ENCODE measurements at regions not wholly inside any gene's neighbourhood (a gene's known extent, or its start where the extent isn't known, plus 50 kb on each side); places are given as distances from the start of the nearest gene placed in this dataset.

DNA sequence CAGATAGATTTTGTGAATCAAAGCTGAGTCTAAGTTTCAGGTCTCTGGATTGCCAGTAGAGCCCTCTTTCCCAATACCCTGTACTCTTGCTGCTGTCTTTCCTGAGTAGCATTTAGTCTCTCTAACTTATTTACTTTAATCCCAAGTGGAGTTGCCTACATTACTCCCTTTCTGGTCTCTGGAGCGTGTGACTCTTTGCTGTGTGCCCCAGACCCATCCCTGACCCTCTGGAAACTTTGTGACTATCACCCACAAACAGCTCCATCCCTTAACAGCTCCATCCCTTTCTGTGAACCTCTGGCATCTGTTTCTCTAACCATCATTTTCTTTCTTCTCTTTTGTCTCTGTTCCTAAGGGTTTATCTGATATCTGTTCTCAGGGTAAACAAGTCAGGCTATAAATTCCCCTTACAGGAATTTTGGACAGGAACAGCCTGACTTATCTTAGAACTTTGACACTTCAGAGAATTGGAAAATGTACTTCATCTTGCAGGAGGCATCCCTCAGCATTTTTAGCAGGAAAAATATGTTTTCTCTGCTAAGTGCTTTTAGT, 1167.1 kb upstream of the SEMA6A start:
- TF ChIP-seq, protein P1, sequence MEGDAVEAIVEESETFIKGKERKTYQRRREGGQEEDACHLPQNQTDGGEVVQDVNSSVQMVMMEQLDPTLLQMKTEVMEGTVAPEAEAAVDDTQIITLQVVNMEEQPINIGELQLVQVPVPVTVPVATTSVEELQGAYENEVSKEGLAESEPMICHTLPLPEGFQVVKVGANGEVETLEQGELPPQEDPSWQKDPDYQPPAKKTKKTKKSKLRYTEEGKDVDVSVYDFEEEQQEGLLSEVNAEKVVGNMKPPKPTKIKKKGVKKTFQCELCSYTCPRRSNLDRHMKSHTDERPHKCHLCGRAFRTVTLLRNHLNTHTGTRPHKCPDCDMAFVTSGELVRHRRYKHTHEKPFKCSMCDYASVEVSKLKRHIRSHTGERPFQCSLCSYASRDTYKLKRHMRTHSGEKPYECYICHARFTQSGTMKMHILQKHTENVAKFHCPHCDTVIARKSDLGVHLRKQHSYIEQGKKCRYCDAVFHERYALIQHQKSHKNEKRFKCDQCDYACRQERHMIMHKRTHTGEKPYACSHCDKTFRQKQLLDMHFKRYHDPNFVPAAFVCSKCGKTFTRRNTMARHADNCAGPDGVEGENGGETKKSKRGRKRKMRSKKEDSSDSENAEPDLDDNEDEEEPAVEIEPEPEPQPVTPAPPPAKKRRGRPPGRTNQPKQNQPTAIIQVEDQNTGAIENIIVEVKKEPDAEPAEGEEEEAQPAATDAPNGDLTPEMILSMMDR (conservative IDR thresholded peaks at IDR 0.05; ENCODE audit: low read depth in 2 of 2) = no peak
- TF ChIP-seq EZH2 (IDR thresholded peaks at IDR 0.05; ENCODE audit: low read depth, unreplicated experiment) (no peak), POLR2AphosphoS5 (IDR thresholded peaks at IDR 0.05; ENCODE audit: low read depth) (no peak), ZNF331 (CRISPR knock-in tag; IDR thresholded peaks at IDR 0.05; ENCODE audit: low read depth) (no peak), JUNB (IDR thresholded peaks at IDR 0.05; ENCODE audit: unreplicated experiment) (no peak), STAT1 (IDR thresholded peaks at IDR 0.05; ENCODE audit: unreplicated experiment) (no peak), EZH2phosphoT487 (IDR thresholded peaks at IDR 0.05; ENCODE audit: unreplicated experiment) (no peak), ZNF114 (CRISPR knock-in tag; IDR thresholded peaks at IDR 0.05) (no peak), CREB1 (CRISPR knock-in tag; IDR thresholded peaks at IDR 0.05; ENCODE audit: low read depth) (no peak), NANOG (IDR thresholded peaks at IDR 0.05; ENCODE audit: borderline replicate concordance) (no peak)
- TF ChIP-seq, protein P2, sequence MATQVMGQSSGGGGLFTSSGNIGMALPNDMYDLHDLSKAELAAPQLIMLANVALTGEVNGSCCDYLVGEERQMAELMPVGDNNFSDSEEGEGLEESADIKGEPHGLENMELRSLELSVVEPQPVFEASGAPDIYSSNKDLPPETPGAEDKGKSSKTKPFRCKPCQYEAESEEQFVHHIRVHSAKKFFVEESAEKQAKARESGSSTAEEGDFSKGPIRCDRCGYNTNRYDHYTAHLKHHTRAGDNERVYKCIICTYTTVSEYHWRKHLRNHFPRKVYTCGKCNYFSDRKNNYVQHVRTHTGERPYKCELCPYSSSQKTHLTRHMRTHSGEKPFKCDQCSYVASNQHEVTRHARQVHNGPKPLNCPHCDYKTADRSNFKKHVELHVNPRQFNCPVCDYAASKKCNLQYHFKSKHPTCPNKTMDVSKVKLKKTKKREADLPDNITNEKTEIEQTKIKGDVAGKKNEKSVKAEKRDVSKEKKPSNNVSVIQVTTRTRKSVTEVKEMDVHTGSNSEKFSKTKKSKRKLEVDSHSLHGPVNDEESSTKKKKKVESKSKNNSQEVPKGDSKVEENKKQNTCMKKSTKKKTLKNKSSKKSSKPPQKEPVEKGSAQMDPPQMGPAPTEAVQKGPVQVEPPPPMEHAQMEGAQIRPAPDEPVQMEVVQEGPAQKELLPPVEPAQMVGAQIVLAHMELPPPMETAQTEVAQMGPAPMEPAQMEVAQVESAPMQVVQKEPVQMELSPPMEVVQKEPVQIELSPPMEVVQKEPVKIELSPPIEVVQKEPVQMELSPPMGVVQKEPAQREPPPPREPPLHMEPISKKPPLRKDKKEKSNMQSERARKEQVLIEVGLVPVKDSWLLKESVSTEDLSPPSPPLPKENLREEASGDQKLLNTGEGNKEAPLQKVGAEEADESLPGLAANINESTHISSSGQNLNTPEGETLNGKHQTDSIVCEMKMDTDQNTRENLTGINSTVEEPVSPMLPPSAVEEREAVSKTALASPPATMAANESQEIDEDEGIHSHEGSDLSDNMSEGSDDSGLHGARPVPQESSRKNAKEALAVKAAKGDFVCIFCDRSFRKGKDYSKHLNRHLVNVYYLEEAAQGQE (IDR thresholded peaks at IDR 0.05; ENCODE audit: unreplicated experiment) = no peak
- TF ChIP-seq, protein P3, sequence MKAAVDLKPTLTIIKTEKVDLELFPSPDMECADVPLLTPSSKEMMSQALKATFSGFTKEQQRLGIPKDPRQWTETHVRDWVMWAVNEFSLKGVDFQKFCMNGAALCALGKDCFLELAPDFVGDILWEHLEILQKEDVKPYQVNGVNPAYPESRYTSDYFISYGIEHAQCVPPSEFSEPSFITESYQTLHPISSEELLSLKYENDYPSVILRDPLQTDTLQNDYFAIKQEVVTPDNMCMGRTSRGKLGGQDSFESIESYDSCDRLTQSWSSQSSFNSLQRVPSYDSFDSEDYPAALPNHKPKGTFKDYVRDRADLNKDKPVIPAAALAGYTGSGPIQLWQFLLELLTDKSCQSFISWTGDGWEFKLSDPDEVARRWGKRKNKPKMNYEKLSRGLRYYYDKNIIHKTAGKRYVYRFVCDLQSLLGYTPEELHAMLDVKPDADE (IDR thresholded peaks at IDR 0.05) = no peak
- TF ChIP-seq, protein P4, sequence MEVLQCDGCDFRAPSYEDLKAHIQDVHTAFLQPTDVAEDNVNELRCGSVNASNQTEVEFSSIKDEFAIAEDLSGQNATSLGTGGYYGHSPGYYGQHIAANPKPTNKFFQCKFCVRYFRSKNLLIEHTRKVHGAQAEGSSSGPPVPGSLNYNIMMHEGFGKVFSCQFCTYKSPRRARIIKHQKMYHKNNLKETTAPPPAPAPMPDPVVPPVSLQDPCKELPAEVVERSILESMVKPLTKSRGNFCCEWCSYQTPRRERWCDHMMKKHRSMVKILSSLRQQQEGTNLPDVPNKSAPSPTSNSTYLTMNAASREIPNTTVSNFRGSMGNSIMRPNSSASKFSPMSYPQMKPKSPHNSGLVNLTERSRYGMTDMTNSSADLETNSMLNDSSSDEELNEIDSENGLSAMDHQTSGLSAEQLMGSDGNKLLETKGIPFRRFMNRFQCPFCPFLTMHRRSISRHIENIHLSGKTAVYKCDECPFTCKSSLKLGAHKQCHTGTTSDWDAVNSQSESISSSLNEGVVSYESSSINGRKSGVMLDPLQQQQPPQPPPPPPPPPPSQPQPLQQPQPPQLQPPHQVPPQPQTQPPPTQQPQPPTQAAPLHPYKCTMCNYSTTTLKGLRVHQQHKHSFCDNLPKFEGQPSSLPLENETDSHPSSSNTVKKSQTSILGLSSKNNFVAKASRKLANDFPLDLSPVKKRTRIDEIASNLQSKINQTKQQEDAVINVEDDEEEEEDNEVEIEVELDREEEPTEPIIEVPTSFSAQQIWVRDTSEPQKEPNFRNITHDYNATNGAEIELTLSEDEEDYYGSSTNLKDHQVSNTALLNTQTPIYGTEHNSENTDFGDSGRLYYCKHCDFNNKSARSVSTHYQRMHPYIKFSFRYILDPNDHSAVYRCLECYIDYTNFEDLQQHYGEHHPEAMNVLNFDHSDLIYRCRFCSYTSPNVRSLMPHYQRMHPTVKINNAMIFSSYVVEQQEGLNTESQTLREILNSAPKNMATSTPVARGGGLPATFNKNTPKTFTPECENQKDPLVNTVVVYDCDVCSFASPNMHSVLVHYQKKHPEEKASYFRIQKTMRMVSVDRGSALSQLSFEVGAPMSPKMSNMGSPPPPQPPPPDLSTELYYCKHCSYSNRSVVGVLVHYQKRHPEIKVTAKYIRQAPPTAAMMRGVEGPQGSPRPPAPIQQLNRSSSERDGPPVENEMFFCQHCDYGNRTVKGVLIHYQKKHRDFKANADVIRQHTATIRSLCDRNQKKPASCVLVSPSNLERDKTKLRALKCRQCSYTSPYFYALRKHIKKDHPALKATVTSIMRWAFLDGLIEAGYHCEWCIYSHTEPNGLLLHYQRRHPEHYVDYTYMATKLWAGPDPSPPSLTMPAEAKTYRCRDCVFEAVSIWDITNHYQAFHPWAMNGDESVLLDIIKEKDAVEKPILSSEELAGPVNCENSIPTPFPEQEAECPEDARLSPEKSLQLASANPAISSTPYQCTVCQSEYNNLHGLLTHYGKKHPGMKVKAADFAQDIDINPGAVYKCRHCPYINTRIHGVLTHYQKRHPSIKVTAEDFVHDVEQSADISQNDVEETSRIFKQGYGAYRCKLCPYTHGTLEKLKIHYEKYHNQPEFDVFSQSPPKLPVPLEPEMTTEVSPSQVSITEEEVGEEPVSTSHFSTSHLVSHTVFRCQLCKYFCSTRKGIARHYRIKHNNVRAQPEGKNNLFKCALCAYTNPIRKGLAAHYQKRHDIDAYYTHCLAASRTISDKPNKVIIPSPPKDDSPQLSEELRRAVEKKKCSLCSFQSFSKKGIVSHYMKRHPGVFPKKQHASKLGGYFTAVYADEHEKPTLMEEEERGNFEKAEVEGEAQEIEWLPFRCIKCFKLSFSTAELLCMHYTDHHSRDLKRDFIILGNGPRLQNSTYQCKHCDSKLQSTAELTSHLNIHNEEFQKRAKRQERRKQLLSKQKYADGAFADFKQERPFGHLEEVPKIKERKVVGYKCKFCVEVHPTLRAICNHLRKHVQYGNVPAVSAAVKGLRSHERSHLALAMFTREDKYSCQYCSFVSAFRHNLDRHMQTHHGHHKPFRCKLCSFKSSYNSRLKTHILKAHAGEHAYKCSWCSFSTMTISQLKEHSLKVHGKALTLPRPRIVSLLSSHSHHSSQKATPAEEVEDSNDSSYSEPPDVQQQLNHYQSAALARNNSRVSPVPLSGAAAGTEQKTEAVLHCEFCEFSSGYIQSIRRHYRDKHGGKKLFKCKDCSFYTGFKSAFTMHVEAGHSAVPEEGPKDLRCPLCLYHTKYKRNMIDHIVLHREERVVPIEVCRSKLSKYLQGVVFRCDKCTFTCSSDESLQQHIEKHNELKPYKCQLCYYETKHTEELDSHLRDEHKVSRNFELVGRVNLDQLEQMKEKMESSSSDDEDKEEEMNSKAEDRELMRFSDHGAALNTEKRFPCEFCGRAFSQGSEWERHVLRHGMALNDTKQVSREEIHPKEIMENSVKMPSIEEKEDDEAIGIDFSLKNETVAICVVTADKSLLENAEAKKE (CRISPR knock-in tag; IDR thresholded peaks at IDR 0.05) = no peak

All from GM23338 (cell line).